GM12872 (cell line): ENCODE measurements at regions not wholly inside any gene's neighbourhood (a gene's known extent, or its start where the extent isn't known, plus 50 kb on each side); places are given as distances from the start of the nearest gene placed in this dataset.

ENCODE experiments used
- TF ChIP-seq, protein P1 (sequence below): IDR thresholded peaks from 3 replicates; pipeline ENCODE4 v1.5.1; 2011; ENCODE audit warnings: low read depth, mild to moderate bottlenecking, low read length, moderate library complexity; ENCODE audit not compliant: insufficient read depth

DNA sequence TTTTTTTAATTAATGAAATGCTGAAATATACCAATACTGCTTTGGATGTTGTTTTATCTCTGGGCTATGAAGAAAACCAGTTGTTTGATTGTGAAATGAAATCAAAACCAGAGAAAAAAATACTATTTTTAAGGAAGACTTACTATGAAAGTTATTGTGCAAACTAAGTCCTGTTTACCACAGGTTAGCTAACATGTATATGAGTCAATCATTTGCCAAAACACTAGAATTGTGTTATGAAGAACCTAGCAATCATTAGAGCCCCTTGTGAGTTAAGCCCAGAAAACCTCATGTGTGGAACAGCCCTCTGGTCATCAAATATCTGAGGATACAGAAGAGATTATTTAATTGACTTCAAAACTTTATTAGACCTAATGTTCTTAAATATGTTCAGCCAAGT is 83.7 kb downstream of the FAT3 start:
- TF ChIP-seq, protein P1, sequence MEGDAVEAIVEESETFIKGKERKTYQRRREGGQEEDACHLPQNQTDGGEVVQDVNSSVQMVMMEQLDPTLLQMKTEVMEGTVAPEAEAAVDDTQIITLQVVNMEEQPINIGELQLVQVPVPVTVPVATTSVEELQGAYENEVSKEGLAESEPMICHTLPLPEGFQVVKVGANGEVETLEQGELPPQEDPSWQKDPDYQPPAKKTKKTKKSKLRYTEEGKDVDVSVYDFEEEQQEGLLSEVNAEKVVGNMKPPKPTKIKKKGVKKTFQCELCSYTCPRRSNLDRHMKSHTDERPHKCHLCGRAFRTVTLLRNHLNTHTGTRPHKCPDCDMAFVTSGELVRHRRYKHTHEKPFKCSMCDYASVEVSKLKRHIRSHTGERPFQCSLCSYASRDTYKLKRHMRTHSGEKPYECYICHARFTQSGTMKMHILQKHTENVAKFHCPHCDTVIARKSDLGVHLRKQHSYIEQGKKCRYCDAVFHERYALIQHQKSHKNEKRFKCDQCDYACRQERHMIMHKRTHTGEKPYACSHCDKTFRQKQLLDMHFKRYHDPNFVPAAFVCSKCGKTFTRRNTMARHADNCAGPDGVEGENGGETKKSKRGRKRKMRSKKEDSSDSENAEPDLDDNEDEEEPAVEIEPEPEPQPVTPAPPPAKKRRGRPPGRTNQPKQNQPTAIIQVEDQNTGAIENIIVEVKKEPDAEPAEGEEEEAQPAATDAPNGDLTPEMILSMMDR = no peak

DNA sequence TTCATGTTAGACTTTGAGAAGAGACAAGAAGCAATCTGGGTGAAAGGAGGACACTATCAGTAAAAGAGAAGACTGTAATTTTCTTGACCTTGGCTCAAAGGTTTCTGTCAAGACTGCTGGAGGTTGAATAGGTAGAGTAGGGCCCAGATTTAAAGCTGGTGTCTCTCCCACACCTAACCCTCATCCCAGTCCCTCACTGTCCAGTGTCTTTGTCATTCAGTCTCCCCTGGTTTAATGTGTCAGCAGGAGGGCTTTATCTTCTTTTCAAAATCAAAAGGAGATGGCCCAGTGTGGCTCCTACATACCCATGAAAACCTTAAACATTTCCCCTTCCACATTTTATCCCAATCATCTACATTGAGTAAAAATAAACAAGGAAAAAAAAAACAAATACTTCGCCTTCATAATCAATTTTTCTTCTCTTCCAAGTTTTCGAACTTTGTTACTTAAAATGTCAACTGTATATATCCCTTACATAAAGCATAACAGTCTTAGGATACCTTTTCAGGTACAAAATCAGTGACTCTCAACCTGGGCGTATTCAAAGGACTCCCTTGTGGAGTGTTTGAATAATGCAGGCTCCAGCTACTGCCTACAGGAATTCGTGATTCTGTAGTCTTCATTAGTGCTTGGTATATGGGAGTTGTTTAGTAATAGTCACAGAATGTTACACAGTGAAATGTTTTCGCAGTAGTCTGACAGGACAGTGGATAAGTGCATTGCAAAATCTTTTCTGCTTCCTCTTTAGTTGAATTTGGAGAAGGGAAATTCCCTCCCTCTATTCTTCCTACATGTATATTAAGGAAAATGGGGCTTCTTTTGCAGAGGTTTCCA is 87.2 kb downstream of the FAT3 start:
- TF ChIP-seq, protein P1 = no peak

DNA sequence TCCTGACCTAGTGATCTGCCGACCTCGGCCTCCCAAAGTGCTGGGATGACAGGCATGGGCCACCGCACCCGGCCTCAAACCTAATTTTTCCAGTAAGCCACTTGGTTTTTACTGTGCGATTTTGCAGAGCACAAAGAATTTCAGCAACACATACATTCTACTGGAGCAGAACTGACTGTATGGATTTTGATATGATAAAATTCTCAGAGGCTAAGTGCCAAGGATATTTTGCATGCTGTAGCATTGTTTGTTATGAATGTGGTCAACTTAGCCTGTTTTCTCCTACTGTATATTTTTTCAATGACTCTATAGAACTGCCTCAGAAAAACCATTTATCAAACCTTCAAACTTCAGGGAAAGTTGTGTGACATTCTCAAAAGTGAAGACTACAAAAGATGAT is 89.2 kb downstream of the FAT3 start:
- TF ChIP-seq, protein P1 = no peak

DNA sequence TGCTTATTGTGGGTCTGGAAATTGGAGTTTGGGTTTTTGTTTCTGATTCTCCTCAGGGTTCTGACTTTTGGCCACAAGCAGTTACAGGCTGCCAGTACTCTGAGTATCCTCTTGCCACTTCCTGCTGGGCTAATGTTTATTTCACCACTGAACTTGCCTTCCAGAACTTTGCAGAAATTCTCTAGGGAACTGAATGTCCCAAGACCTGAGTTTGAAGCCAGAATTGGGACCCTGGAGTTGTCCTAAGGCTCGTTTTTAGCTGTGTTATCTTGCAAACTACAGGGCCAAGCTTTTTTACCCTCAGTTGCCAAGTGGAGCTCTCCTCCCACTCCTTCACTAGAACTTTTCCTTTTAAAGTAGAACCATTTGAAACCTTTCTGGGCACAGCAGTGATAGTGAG is 89.9 kb downstream of the FAT3 start:
- TF ChIP-seq, protein P1 = no peak

DNA sequence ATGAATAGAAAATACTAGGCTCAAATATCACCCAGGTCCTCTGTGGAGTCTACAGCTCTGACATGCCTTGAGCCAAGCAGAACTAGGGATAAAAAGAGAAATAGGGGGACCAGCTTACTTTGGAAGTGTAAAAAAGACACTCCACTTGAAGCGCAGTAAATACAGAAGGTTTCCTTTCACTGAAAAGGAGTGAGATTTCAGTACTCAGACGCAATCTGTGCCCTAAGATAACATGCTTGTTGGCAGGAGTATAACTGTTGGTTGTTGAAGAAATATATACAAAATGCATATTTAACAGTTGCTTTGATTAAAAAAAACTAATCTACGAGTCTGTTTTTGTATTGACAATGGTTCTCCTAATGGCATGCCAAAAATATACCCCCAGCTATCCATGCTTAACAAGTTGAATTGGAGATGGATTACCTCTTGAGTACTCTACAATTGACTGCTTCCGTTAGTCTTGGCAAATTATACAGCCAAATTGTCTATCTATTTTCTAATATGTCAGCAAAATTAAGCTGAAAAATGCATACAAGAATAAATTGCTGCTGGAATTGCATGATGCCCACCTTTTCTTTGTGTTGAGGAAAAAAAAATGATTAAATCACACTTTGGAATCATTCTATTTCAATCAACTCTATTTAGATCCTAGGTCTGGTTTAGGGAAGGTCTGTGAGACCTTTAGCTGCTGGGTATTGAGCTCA is 91.6 kb downstream of the FAT3 start:
- TF ChIP-seq, protein P1 = no peak

DNA sequence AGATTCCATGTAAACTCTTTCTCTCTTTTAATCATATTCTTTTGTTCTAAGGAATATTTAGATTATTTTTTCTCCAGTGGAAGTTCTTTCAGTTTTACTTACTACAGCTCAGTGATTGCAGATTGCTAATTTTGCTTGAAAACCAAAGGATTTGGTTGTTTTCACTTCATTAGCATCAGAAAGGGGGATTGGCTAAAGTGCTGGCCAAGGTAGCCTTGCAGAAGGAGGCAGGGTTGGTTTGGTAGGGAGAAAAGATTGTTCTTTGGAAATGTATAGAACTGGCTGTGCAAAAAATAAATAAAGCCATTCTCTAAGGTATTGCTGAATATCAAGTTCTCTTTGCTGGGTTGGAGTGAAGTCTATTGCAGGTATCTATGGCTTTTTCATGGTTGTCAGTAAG is 92.6 kb downstream of the FAT3 start:
- TF ChIP-seq, protein P1 = no peak

DNA sequence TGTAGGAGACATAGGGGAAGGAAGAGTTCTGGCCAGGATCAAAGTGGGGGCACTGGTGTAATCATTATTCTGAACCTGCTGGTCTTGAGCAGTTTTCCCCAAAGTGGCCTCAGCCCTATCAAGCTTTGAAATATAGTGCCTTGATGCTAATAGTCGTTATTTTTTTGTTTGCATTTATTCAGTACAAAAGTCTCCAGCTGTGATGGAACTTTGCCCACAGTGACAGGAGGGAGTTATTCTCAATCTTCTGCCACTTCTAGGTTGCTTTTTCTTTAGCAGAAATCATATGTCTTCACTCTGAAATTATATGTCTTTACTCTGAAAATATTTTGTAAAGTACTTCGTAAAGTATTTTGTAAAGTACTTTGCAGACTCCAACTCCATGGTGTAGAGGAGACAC is 93.1 kb downstream of the FAT3 start:
- TF ChIP-seq, protein P1 = no peak
